Thyroid gland (tissue), 4 donors: ENCODE measurements at regions not wholly inside any gene's neighbourhood (a gene's known extent, or its start where the extent isn't known, plus 50 kb on each side); places are given as distances from the start of the nearest gene placed in this dataset.

Experiments
- DNase-seq, 2 donors: peaks; one replicate each; pipeline ENCODE4 v3.0.0-alpha.2; 2019
- H3K27ac ChIP-seq, 3 donors: fragments of 200-600 bp; sonication (generic); 1 replicate in 2 of 3; 2 replicates in 1 of 3; pipeline ENCODE4 v1.5.1; 2016 to 2019; ENCODE audit warnings: mild to moderate bottlenecking in 1 of 3, moderate library complexity in 1 of 3
- H3K27me3 ChIP-seq: fragments of 200-600 bp; sonication (generic); one replicate; pipeline ENCODE4 v1.5.1; 2019
- H3K36me3 ChIP-seq, 2 donors: fragments of 200-600 bp; sonication (generic); one replicate each; pipeline ENCODE4 v1.5.1; 2016 to 2019
- H3K4me1 ChIP-seq, 2 donors: fragments of 200-600 bp; sonication (generic); one replicate each; pipeline ENCODE4 v1.5.1; 2017 to 2019
- H3K4me3 ChIP-seq, 3 donors: fragments of 200-600 bp; sonication (generic); replicated peaks in 1 of 3; 1 replicate in 2 of 3; 2 replicates in 1 of 3; pipeline ENCODE4 v1.5.1; 2016; ENCODE audit warnings: mild to moderate bottlenecking in 1 of 3
- H3K9me3 ChIP-seq: fragments of 200-600 bp; sonication (generic); one replicate; pipeline ENCODE4 v1.5.1; 2017
- POLR2A ChIP-seq, 2 donors: fragments of 450-650 bp; IDR thresholded peaks; one replicate each; pipeline ENCODE4 v1.6.1; 2017; ENCODE audit warnings: antibody characterized with exemption in 2 of 2, mild to moderate bottlenecking in 2 of 2, moderate library complexity in 1 of 2
- WGBS, 2 donors: methylation state at CpG; one replicate each; pipeline ENCODE4 v1.1.5; 2017; 5-methylcytosine and 5-hydroxymethylcytosine counted together
- intact Hi-C: fragments of 100-400 bp; cut with DNase I; formaldehyde crosslinking; loops from one replicate; pipeline ENCODE4 v1.15.1; 2023
- TF ChIP-seq, protein P1 (sequence below), 6 experiments: fragments of 200-600 bp in 3 of 6; fragments of 450-650 bp in 3 of 6; sonication (generic) in 3 of 6; IDR thresholded peaks; one replicate each; pipeline ENCODE4 v1.5.1; 2016 to 2019; ENCODE audit warnings: antibody characterized with exemption in 6 of 6, mild to moderate bottlenecking in 2 of 6, inconsistent platforms in 1 of 6, moderate library complexity in 1 of 6

DNA sequence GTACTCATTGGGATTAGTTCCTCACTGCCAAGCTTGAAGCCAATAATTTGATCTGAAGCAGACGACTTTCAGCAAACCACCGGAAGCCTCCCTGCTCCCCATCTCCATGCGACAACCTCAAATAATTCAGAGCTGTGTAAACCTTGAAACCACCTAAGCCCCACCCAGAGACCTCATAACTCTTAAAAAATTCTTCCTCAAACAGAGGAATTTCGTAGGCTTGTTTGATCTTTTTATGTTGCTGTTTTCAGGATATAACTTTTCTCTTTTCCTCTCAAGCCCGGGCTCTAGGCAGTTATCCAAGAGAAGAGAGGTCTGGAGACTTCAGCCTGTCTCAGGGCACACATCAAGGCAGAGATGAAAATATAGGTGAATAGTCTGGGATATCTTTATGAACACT, 311.6 kb downstream of the KCNRG start:
- H3K4me3 ChIP-seq, result no peak overlapping the region
- no peaks in the 10 kb centered on the region for H3K4me1 ChIP-seq
- WGBS, 2 donors, result 62 to 67% methylated on average over 5 of the region's 5 CpGs
- no peaks in the 10 kb centered on the region for H3K9me3 ChIP-seq
- no peak overlapping the region for H3K27ac ChIP-seq
- DNase-seq, result no peak
- no peaks in the 10 kb centered on the region for H3K36me3 ChIP-seq
- intact Hi-C loops, result no loop called here
- no peaks in the 10 kb centered on the region for H3K27me3 ChIP-seq
- TF ChIP-seq POLR2A (IDR thresholded peaks at IDR 0.05), result no peak
- TF ChIP-seq, protein P1, sequence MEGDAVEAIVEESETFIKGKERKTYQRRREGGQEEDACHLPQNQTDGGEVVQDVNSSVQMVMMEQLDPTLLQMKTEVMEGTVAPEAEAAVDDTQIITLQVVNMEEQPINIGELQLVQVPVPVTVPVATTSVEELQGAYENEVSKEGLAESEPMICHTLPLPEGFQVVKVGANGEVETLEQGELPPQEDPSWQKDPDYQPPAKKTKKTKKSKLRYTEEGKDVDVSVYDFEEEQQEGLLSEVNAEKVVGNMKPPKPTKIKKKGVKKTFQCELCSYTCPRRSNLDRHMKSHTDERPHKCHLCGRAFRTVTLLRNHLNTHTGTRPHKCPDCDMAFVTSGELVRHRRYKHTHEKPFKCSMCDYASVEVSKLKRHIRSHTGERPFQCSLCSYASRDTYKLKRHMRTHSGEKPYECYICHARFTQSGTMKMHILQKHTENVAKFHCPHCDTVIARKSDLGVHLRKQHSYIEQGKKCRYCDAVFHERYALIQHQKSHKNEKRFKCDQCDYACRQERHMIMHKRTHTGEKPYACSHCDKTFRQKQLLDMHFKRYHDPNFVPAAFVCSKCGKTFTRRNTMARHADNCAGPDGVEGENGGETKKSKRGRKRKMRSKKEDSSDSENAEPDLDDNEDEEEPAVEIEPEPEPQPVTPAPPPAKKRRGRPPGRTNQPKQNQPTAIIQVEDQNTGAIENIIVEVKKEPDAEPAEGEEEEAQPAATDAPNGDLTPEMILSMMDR (IDR thresholded peaks at IDR 0.05), result no peak

DNA sequence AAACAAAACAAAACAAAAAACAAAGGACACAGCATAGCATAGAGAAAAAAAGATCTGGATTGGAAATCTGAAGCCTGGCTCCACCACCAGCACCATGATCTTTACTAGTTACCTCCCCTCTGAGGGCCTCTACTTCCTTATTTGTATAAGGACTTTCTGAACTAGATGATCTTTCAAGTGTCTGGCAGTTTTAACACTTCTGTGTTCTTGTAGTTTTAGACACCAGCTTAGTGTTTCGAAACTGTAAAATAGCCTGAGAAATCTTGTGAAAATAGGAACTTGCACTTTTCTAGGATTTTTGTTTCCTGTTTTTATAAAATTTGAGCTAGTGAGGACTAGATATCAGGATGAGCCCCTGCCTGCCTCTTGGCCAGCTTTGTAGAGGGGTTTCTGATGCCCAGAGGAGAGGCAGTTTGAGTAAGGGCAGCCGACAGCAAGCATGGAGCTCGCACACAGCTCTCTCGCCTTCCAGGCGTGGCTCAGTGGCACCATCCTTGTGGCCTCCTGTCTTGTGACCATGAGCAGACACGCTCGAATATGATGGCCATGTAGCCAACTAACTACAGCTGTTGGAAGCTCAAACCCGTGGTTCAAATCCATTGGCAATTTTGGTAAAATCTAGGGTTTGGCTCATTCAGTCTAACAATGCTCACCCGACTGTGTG, 319.0 kb downstream of the KCNRG start:
- peak overlapping the region in 2 of 3 donors; percentile 35 to 69 for H3K27ac ChIP-seq
- TF ChIP-seq, protein P1 (IDR thresholded peaks at IDR 0.05), result no peak
- no peak for TF ChIP-seq POLR2A (IDR thresholded peaks at IDR 0.05)
- H3K36me3 ChIP-seq, result no peaks in the 10 kb centered on the region
- no peaks in the 10 kb centered on the region for H3K27me3 ChIP-seq
- H3K9me3 ChIP-seq, result no peaks in the 10 kb centered on the region
- intact Hi-C loops, result no loop called here
- no peak for DNase-seq
- 86 to 89% methylated on average over 9 of the region's 9 CpGs for WGBS, 2 donors
- no peak overlapping the region for H3K4me3 ChIP-seq
- peaks cover 8 to 16% of the 10 kb centered on the region in 2 donors for H3K4me1 ChIP-seq

DNA sequence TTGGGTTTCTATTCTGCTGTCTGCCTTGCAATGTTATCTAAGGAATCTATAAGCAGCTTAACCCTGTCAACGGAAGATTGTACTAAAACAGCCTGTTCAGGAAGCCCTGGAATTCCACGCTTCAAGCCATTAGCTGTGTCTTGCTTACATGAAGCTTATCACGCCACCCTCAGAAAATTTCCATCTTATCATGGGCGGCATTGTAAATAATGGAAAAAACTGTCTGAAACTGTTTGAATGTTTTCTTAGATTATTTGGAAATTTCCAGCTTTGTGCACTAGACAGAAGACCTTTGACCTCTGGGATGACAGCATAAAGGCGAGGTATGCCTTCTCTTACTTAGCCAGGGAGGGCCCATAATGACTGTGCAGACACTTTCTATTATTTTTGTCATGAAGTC, 319.7 kb downstream of the KCNRG start:
- H3K4me3 ChIP-seq, result no peak overlapping the region
- 94% methylated on average over 5 of the region's 5 CpGs for WGBS, 2 donors
- TF ChIP-seq POLR2A (IDR thresholded peaks at IDR 0.05), result no peak
- TF ChIP-seq, protein P1 (IDR thresholded peaks at IDR 0.05), result no peak
- DNase-seq, result no peak
- H3K36me3 ChIP-seq, result no peaks in the 10 kb centered on the region
- intact Hi-C loops, result no loop called here
- no peaks in the 10 kb centered on the region for H3K27me3 ChIP-seq
- H3K9me3 ChIP-seq, result no peaks in the 10 kb centered on the region
- H3K27ac ChIP-seq, result no peak overlapping the region
- peaks cover 15 to 23% of the 10 kb centered on the region in 2 donors for H3K4me1 ChIP-seq

DNA sequence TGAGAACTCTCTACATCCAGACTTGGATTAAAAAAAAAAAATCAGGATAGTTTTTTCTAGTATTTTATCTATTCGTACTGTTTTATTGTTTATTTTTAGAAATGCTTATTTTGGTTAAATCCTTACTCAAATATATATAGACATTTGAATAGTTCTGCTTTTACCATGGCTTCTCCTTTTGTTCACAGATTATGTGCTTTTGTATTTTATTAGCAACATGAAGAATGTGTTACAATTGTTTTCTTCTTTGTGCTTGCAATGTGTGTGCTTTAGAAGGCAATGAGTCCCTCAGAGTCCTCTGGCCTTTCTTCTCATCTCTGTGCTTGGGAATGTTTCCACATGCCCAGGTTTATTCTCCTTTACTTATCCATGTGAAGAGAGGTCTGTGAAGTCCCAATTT, 324.0 kb downstream of the KCNRG start:
- no peaks in the 10 kb centered on the region for H3K27me3 ChIP-seq
- TF ChIP-seq POLR2A (IDR thresholded peaks at IDR 0.05), result no peak
- TF ChIP-seq, protein P1 (IDR thresholded peaks at IDR 0.05), result no peak
- WGBS, 2 donors, result 37 to 47% methylated on average over 1 of the region's 1 CpG
- H3K36me3 ChIP-seq, result no peaks in the 10 kb centered on the region
- no peak overlapping the region for H3K4me3 ChIP-seq
- H3K9me3 ChIP-seq, result no peaks in the 10 kb centered on the region
- intact Hi-C loops, result no loop called here
- DNase-seq, result no peak
- peak overlapping the region; percentile 14 to 80 (median 69) for H3K27ac ChIP-seq
- peaks cover 30 to 32% of the 10 kb centered on the region in 2 donors for H3K4me1 ChIP-seq

DNA sequence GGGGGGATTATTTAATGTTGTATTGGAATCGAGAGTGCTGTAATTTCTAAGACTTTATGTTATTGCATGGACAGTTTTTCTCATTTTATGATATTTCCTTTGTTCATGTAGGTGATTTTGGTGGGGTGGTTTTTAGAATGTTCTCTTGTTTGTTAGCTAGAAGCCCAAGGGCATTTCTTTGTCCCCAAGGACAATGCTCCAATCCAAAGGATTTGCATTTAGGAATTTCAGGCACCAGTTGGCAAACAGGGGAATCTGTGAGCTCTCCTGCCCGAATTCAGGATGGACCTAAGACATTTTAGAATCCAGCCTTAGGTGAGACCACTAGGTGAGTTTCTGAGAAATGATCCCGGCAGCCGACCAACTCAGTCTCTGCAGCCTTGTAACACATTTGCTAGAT, 324.9 kb downstream of the KCNRG start:
- 65 to 72% methylated on average over 4 of the region's 4 CpGs for WGBS, 2 donors
- peak overlapping the region in 2 of 3 donors; percentile 69 to 80 for H3K27ac ChIP-seq
- TF ChIP-seq, protein P1 (IDR thresholded peaks at IDR 0.05), result no peak
- TF ChIP-seq POLR2A (IDR thresholded peaks at IDR 0.05), result no peak
- peaks cover 28% of the 10 kb centered on the region in 2 donors for H3K4me1 ChIP-seq
- no peaks in the 10 kb centered on the region for H3K9me3 ChIP-seq
- DNase-seq, result no peak
- no peak overlapping the region for H3K4me3 ChIP-seq
- intact Hi-C loops, result no loop called here
- H3K36me3 ChIP-seq, result no peaks in the 10 kb centered on the region
- no peaks in the 10 kb centered on the region for H3K27me3 ChIP-seq
